Common myeloid progenitor, CD34-positive (primary cell): ENCODE measurements at regions not wholly inside any gene's neighbourhood (a gene's known extent, or its start where the extent isn't known, plus 50 kb on each side); places are given as distances from the start of the nearest gene placed in this dataset.

ENCODE experiments used
- CTCF ChIA-PET: fragments of 350-600 bp; sonication (Branson Sonifier 250); formaldehyde crosslinking; loops from one replicate; lab custom pipeline; 2021; ENCODE audit warnings: antibody characterized with exemption; lab: Charles Lee
- POLR2A ChIA-PET: fragments of 350-600 bp; sonication (Branson Sonifier 250); formaldehyde crosslinking; loops from one replicate; lab custom pipeline; 2021; ENCODE audit warnings: antibody characterized with exemption; lab: Charles Lee
- DNase-seq, 3 donors: peaks; one replicate each; pipeline versions ENCODE4 v3.0.0 to v3.0.0-alpha.2; 2013
- H3K27ac ChIP-seq, 2 experiments: 1 replicate in 1 of 2; 2 replicates in 1 of 2; pipeline ENCODE4 v1.7.0; 2013; ENCODE audit warnings: inconsistent platforms in 2 of 2, low read length in 2 of 2, mild to moderate bottlenecking in 2 of 2, low read depth in 1 of 2, moderate library complexity in 1 of 2; ENCODE audit not compliant: severe bottlenecking in 2 of 2, insufficient read depth in 1 of 2, poor library complexity in 1 of 2
- H3K27me3 ChIP-seq, 5 experiments: replicated peaks in 2 of 5; 1 replicate in 3 of 5; 2 replicates in 2 of 5; pipeline versions ENCODE4 v1.6.1 to v1.7.0; 2013; ENCODE audit warnings: low read length in 4 of 5, mild to moderate bottlenecking in 2 of 5, moderate library complexity in 2 of 5, inconsistent platforms in 1 of 5; ENCODE audit not compliant: insufficient read depth in 5 of 5, control insufficient read depth in 4 of 5
- H3K36me3 ChIP-seq, 4 experiments: 1 replicate in 2 of 4; 2 replicates in 2 of 4; pipeline versions ENCODE4 v1.6.1 to v1.7.0; 2013; ENCODE audit warnings: low read length in 3 of 4, control low read depth in 1 of 4, mild to moderate bottlenecking in 1 of 4; ENCODE audit not compliant: control insufficient read depth in 4 of 4, insufficient read depth in 4 of 4
- H3K4me1 ChIP-seq, 4 experiments: 1 replicate in 3 of 4; 2 replicates in 1 of 4; pipeline versions ENCODE4 v1.6.1 to v1.7.1; 2013; ENCODE audit warnings: low read length in 3 of 4, mild to moderate bottlenecking in 3 of 4, control low read depth in 1 of 4, inconsistent platforms in 1 of 4, moderate library complexity in 1 of 4; ENCODE audit not compliant: control insufficient read depth in 4 of 4, insufficient read depth in 4 of 4; ENCODE audit errors: control extremely low read depth in 1 of 4
- H3K4me3 ChIP-seq, 7 experiments: 1 replicate in 4 of 7; 2 replicates in 3 of 7; pipeline versions ENCODE4 v1.5.1 to v1.7.0; 2013; ENCODE audit warnings: mild to moderate bottlenecking in 7 of 7, low read length in 6 of 7, moderate library complexity in 6 of 7, inconsistent platforms in 2 of 7, low read depth in 2 of 7, control low read depth in 1 of 7; ENCODE audit not compliant: insufficient read depth in 4 of 7, control insufficient read depth in 1 of 7; ENCODE audit errors: extremely low read depth in 1 of 7
- H3K9me3 ChIP-seq, 5 experiments: 1 replicate in 4 of 5; 2 replicates in 1 of 5; pipeline versions ENCODE4 v1.6.1 to v1.7.1; 2013; ENCODE audit warnings: low read length in 4 of 5, mild to moderate bottlenecking in 2 of 5, inconsistent platforms in 1 of 5, low read depth in 1 of 5, moderate library complexity in 1 of 5; ENCODE audit not compliant: control insufficient read depth in 4 of 5, insufficient read depth in 2 of 5; ENCODE audit errors: control extremely low read depth in 1 of 5
- WGBS: methylation state at CpG from one replicate; pipeline ENCODE4 v1.1.5; 2013; ENCODE audit not compliant: insufficient coverage; 5-methylcytosine and 5-hydroxymethylcytosine counted together

- ChIA-PET POLR2A (no interaction called here), CTCF (no interaction called here)
- Histone ChIP-seq H3K4me3 (no peak overlapping the region), H3K4me1 (no peaks in the 10 kb centered on the region), H3K27ac (no peak overlapping the region), H3K36me3 (no peaks in the 10 kb centered on the region), H3K27me3 (no peaks in the 10 kb centered on the region), H3K9me3 (peaks cover 0 to 12% (median 5%) of the 10 kb centered on the region in 5 experiments)
- WGBS: no CpG with 5 or more reads among the region's 1 CpG
- DNase-seq: no peak
Measured at GRCh38 chr5:42338136-42338535, 85.1 kb upstream of the GHR start.

GRCh38 chr5:42349163-42349562 lies 74.1 kb upstream of the GHR start:
- Histone ChIP-seq H3K4me3 (no peak overlapping the region), H3K36me3 (no peaks in the 10 kb centered on the region), H3K27me3 (no peaks in the 10 kb centered on the region), H3K4me1 (no peaks in the 10 kb centered on the region), H3K27ac (no peak overlapping the region), H3K9me3 (peaks cover 0 to 3% (median 0%) of the 10 kb centered on the region in 5 experiments)
- 60% methylated on average over 1 of the region's 1 CpG for WGBS
- ChIA-PET CTCF (no interaction called here), POLR2A (no interaction called here)
- DNase-seq: no peak

GRCh38 chr5:42351956-42352355 lies 71.3 kb upstream of the GHR start:
- ChIA-PET POLR2A (no interaction called here), CTCF (no interaction called here)
- no peak overlapping the region for H3K4me3 ChIP-seq
- H3K4me1 ChIP-seq: no peaks in the 10 kb centered on the region
- no peaks in the 10 kb centered on the region for H3K36me3 ChIP-seq
- no peak for DNase-seq
- H3K27ac ChIP-seq: no peak overlapping the region
- H3K27me3 ChIP-seq: no peaks in the 10 kb centered on the region
- peaks cover 0 to 3% (median 0%) of the 10 kb centered on the region in 5 experiments for H3K9me3 ChIP-seq
- 100% methylated on average over 1 of the region's 1 CpG for WGBS

- Histone ChIP-seq H3K36me3 (no peaks in the 10 kb centered on the region), H3K27ac (no peak overlapping the region), H3K4me1 (no peaks in the 10 kb centered on the region), H3K27me3 (no peaks in the 10 kb centered on the region), H3K4me3 (no peak overlapping the region), H3K9me3 (no peaks in the 10 kb centered on the region)
- WGBS: no CpG with 5 or more reads among the region's 2 CpGs
- no peak for DNase-seq
- POLR2A ChIA-PET: no interaction called here
- CTCF ChIA-PET: no interaction called here
Measured at GRCh38 chr5:42360056-42360455, 63.2 kb upstream of the GHR start.

- ChIA-PET POLR2A (no interaction called here), CTCF (no interaction called here)
- Histone ChIP-seq H3K27me3 (no peaks in the 10 kb centered on the region), H3K36me3 (no peaks in the 10 kb centered on the region), H3K27ac (no peak overlapping the region), H3K4me1 (no peaks in the 10 kb centered on the region), H3K9me3 (no peaks in the 10 kb centered on the region), H3K4me3 (no peak overlapping the region)
- no peak for DNase-seq
- WGBS: 30% methylated on average over 2 of the region's 3 CpGs
Measured at GRCh38 chr5:42360616-42361314, 62.5 kb upstream of the GHR start.

- 50% methylated on average over 1 of the region's 3 CpGs for WGBS
- CTCF ChIA-PET: no interaction called here
Measured at GRCh38 chr5:42361315-42361688, 61.9 kb upstream of the GHR start.

GRCh38 chr5:42366051-42366450 lies 57.2 kb upstream of the GHR start:
- Histone ChIP-seq H3K4me3 (no peak overlapping the region), H3K27ac (no peak overlapping the region), H3K9me3 (no peaks in the 10 kb centered on the region), H3K4me1 (no peaks in the 10 kb centered on the region), H3K27me3 (no peaks in the 10 kb centered on the region), H3K36me3 (no peaks in the 10 kb centered on the region)
- WGBS: 100% methylated on average over 2 of the region's 2 CpGs
- DNase-seq: no peak
- ChIA-PET CTCF (no interaction called here), POLR2A (no interaction called here)

More at GRCh38 chr5:42361315-42361688, 61.9 kb upstream of the GHR start:
- Histone ChIP-seq H3K27ac (no peak overlapping the region), H3K9me3 (no peaks in the 10 kb centered on the region), H3K4me3 (no peak overlapping the region), H3K4me1 (no peaks in the 10 kb centered on the region), H3K27me3 (no peaks in the 10 kb centered on the region), H3K36me3 (no peaks in the 10 kb centered on the region)
- no peak for DNase-seq
- POLR2A ChIA-PET: no interaction called here
